NCI-H2227 (cell line): ENCODE measurements at regions not wholly inside any gene's neighbourhood (a gene's known extent, or its start where the extent isn't known, plus 50 kb on each side); places are given as distances from the start of the nearest gene placed in this dataset.

Source experiments
- DNase-seq: peaks from one replicate; lab custom pipeline; 2025; ENCODE audit not compliant: unreplicated experiment; lab: John Stamatoyannopoulos, UW

GRCh38 chr20:48468571-48468970 lies 359.2 kb downstream of the PREX1 start:
- no peak for DNase-seq

GRCh38 chr20:48467622-48468021 lies 360.2 kb downstream of the PREX1 start:
- DNase-seq: no peak

GRCh38 chr20:48465271-48465670 lies 362.5 kb downstream of the PREX1 start:
- DNase-seq: no peak

GRCh38 chr20:48463916-48464315 lies 363.9 kb downstream of the PREX1 start:
- no peak for DNase-seq

GRCh38 chr20:48463096-48463720 lies 364.6 kb downstream of the PREX1 start:
- no peak for DNase-seq

- no peak for DNase-seq
These were observed 366.1 kb downstream of the PREX1 start for GRCh38 chr20:48461735-48462119.

- DNase-seq: no peak
These were observed 366.6 kb downstream of the PREX1 start for GRCh38 chr20:48461091-48461734.

GRCh38 chr20:48460681-48461080 lies 367.1 kb downstream of the PREX1 start:
- no peak for DNase-seq

- DNase-seq: peak; percentile 37
These were observed 367.9 kb downstream of the PREX1 start for GRCh38 chr20:48459722-48460395.

GRCh38 chr20:48458601-48459385 lies 369.0 kb downstream of the PREX1 start:
- DNase-seq: no peak

GRCh38 chr20:48458003-48458377 lies 369.8 kb downstream of the PREX1 start:
- DNase-seq: no peak

- DNase-seq: no peak
These were observed 370.4 kb downstream of the PREX1 start for GRCh38 chr20:48457193-48458002.

GRCh38 chr20:48456366-48457192 lies 371.2 kb downstream of the PREX1 start:
- DNase-seq: no peak

GRCh38 chr20:48455651-48456365 lies 372.0 kb downstream of the PREX1 start:
- peak; percentile 46 for DNase-seq

- DNase-seq: no peak
These were observed 372.9 kb downstream of the PREX1 start for GRCh38 chr20:48454671-48455490.

GRCh38 chr20:48453477-48454093 lies 374.2 kb downstream of the PREX1 start:
- DNase-seq: no peak

- no peak for DNase-seq
These were observed 376.4 kb downstream of the PREX1 start for GRCh38 chr20:48451401-48451800.
